GM08714 (cell line): ENCODE measurements at regions not wholly inside any gene's neighbourhood (a gene's known extent, or its start where the extent isn't known, plus 50 kb on each side); places are given as distances from the start of the nearest gene placed in this dataset.

Experiments used
- H3K4me3 ChIP-seq: fragments of 200-500 bp; sonication (Bioruptor generic); 2 replicates; pipeline ENCODE4 v1.5.1; 2014; ENCODE audit warnings: mild to moderate bottlenecking, low read length, inconsistent platforms
- ZNF274 ChIP-seq: IDR thresholded peaks from 2 replicates; pipeline ENCODE4 v1.6.1; 2012; ENCODE audit warnings: mild to moderate bottlenecking, low read depth, low read length

DNA sequence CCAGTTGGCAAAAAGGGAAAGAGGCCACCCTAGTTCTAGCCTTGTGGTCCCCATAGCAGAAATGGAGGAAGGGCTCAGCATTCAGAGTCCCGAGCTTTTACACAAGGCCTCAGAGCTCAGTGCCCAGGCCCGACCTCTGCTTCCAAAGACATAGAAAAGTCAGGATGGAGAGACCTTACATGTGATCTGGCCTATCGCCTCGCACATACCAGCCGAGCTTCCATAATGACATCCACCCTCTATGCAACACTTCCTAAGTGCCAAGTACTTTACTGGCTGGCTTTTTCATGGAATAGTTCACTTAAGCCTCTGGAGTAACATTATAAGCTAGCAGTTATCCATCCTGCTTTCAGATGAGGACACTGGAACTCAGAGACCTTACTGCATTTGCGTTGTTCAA lies 275.9 kb downstream of the FAM43A start:
- H3K4me3 ChIP-seq = no peak overlapping the region
- no peak for TF ChIP-seq ZNF274

- no peak overlapping the region for H3K4me3 ChIP-seq
- TF ChIP-seq ZNF274 = no peak
Observed at GRCh38 chr3:194962056-194962455, 276.4 kb downstream of the FAM43A start.

- no peak for TF ChIP-seq ZNF274
- H3K4me3 ChIP-seq = no peak overlapping the region
Observed at GRCh38 chr3:194964809-194965208, 279.1 kb downstream of the FAM43A start.

GRCh38 chr3:194967151-194968117 lies 281.8 kb downstream of the FAM43A start:
- H3K4me3 ChIP-seq = no peak overlapping the region
- no peak for TF ChIP-seq ZNF274

GRCh38 chr3:194970066-194970465 lies 284.4 kb downstream of the FAM43A start:
- TF ChIP-seq ZNF274 = no peak

DNA sequence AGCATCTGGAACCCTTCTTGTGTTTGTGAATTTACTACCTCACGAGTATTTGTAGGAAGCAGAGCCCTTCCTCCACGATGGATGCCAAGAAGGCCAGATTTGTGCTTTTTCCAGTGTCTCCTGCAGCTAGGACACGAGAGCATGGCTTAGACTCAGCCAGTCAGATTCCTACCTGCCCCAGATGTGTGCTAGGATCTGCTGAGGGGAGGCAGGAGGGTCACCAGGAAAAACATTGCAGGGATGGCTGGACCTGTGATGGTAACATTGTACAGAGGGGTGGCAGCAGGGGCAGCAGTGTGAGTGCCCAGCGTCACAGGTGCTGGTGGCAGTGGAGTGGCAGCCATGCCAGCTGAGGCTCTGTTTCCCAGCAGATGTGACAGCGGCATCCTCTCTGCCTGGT lies 285.3 kb downstream of the FAM43A start:
- no peak overlapping the region for H3K4me3 ChIP-seq
- TF ChIP-seq ZNF274 = no peak

More at GRCh38 chr3:194970066-194970465, 284.4 kb downstream of the FAM43A start:
- H3K4me3 ChIP-seq = no peak overlapping the region

- TF ChIP-seq ZNF274 = no peak
- no peak overlapping the region for H3K4me3 ChIP-seq
Observed at GRCh38 chr3:194971965-194972364, 286.3 kb downstream of the FAM43A start.

- no peak overlapping the region for H3K4me3 ChIP-seq
- TF ChIP-seq ZNF274 = no peak
Observed at GRCh38 chr3:194972641-194973040, 287.0 kb downstream of the FAM43A start.

DNA sequence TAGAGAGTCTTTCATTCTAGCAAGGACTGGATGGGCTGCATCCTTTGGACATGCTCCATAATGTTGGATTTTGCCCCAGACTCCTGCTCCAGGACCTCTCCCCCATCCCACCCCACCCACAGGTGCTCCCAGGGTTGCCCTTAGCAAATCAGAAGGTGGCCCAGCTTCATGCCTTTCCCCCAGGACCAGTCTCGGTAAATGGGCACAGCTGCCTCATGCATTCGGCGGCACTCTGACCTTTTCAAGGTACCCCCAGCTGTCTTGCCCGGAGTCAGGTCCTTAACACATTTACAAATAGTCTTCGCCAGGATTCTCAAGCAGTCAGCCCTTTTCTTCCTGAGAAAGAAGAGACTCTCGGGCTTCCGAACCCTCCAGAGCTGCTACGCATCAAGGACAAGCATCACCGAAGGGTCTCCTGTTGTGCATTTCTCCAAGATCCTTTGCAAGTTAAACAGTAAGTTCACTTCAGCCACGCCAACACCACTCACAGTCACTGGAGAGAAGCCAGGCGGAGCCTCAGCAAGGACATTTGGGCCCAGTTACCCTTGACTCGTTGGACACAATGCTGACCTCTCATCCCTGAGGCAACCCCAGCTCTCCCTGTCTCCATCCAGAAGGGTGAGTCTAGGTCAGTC lies 287.8 kb downstream of the FAM43A start:
- no peak for TF ChIP-seq ZNF274
- no peak overlapping the region for H3K4me3 ChIP-seq

- TF ChIP-seq ZNF274 = no peak
- no peak overlapping the region for H3K4me3 ChIP-seq
Observed at GRCh38 chr3:194974468-194975135, 288.9 kb downstream of the FAM43A start.

GRCh38 chr3:194976049-194976451 lies 290.4 kb downstream of the FAM43A start:
- no peak overlapping the region for H3K4me3 ChIP-seq
- no peak for TF ChIP-seq ZNF274

- no peak for TF ChIP-seq ZNF274
- no peak overlapping the region for H3K4me3 ChIP-seq
Observed at GRCh38 chr3:194976874-194977273, 291.2 kb downstream of the FAM43A start.

- no peak overlapping the region for H3K4me3 ChIP-seq
- TF ChIP-seq ZNF274 = no peak
Observed at GRCh38 chr3:194977356-194977755, 291.7 kb downstream of the FAM43A start.

GRCh38 chr3:194979173-194979572 lies 291.8 kb downstream of the XXYLT1 start:
- no peak overlapping the region for H3K4me3 ChIP-seq
- no peak for TF ChIP-seq ZNF274
